Right cardiac atrium (tissue), 5 donors: ENCODE measurements at regions not wholly inside any gene's neighbourhood (a gene's known extent, or its start where the extent isn't known, plus 50 kb on each side); places are given as distances from the start of the nearest gene placed in this dataset.

ENCODE experiments used
- ATAC-seq, 2 donors: fragments of 200-7000 bp; cut with Tn5 transposase; one replicate each; pipeline versions ENCODE4 v1.8.0 to v1.9.1; 2020; ENCODE audit warnings: moderate library complexity in 2 of 2, mild to moderate bottlenecking in 1 of 2
- DNase-seq, 3 donors: peaks; one replicate each; pipeline ENCODE4 v3.0.0-alpha.2; 2020
- H3K27ac ChIP-seq: one replicate; pipeline ENCODE4 v1.5.1; 2013; ENCODE audit warnings: mild to moderate bottlenecking, low read length, control low read depth, moderate library complexity
- H3K27me3 ChIP-seq: one replicate; pipeline ENCODE4 v1.6.1; 2013; ENCODE audit not compliant: control insufficient read depth, insufficient read depth
- H3K4me1 ChIP-seq: one replicate; pipeline ENCODE4 v1.6.1; 2013; ENCODE audit warnings: low read length; ENCODE audit not compliant: control insufficient read depth, insufficient read depth
- H3K4me3 ChIP-seq: one replicate; pipeline ENCODE4 v1.5.1; 2013; ENCODE audit warnings: low read length, control low read depth
- H3K9me3 ChIP-seq: one replicate; pipeline ENCODE4 v1.6.1; 2013; ENCODE audit warnings: low read length; ENCODE audit not compliant: control insufficient read depth
- WGBS: extraction: QIAGEN DNeasy Blood & Tissue Kit; methylation state at CpG from one replicate; pipeline ENCODE4 v1.1.7; 2013; 5-methylcytosine and 5-hydroxymethylcytosine counted together
- intact Hi-C, 4 donors: fragments of 100-400 bp; cut with DNase I; formaldehyde crosslinking; loops; one replicate each; pipeline versions ENCODE4 v1.11.0 to v1.14.0; 2022 to 2023
- donor health status: healthy with polysubstance abuse.
- donor health status: DM: no; HTN: yes; CAD: no.
- donor health status: DM: no; HTN: no; CAD: no.
- donor health status: DM: no; HTN: yes; CAD: no; lungs with severe emphysema.
- donor health status: DM: yes; HTN: yes; CAD: no.

DNA sequence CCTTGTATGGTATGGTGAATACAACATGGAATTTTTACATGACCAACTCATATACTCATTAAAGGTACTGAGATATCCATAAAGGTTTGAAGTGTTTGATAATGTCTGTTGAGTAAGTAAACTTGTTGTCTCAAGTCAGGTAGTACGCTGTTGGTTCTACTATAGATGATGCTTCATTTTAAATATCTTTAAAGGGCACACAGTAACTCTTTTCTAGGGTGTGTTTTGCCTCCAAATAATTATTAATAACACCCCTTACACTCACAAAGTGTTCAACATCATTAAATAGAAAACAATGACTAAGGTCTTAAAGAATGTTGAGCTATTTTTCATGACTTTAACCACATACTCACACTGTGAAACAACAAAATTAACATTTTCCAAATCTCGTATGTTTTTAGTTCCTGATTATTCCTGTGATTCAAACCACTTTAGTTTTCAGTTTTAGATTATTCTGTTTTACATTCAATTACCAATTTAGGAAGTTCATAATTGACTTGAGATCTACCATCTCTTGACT is 220.0 kb upstream of the NANOGP8 start:
- ATAC-seq (no peak), DNase-seq (no peak)
- Histone ChIP-seq H3K4me3 (no peak overlapping the region), H3K9me3 (no peaks in the 10 kb centered on the region), H3K27ac (no peak overlapping the region), H3K27me3 (no peaks in the 10 kb centered on the region), H3K4me1 (peaks cover 2% of the 10 kb centered on the region)
- 76% methylated on average over 2 of the region's 2 CpGs for WGBS
- intact Hi-C loops: no loop called here

- Histone ChIP-seq H3K9me3 (no peaks in the 10 kb centered on the region), H3K27me3 (no peaks in the 10 kb centered on the region), H3K4me1 (peaks cover 2% of the 10 kb centered on the region), H3K27ac (no peak overlapping the region), H3K4me3 (no peak overlapping the region)
- WGBS: 91% methylated on average over 2 of the region's 2 CpGs
- no peak for ATAC-seq
- DNase-seq: no peak
- intact Hi-C loops: no loop called here
These were observed 219.3 kb upstream of the NANOGP8 start for GRCh38 chr15:35304389-35304788.

DNA sequence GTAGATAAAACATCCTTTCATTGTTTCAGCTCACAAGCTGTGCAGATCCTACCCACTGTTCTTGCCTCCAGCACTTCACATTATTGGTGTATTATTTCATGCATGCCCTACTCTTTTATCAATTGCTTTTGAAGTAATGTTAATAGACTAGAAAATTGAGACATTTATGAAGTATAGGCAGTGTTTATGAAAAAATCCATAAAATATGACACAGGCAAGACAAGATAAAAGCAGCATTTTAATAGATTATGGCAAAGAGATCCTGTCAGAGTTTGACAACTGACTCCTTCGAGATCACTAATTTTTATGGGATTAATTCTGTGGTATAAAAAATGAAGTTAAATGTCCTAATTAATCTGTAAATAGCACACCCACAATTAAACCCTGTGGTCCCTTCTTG is 217.2 kb upstream of the NANOGP8 start:
- H3K27me3 ChIP-seq: no peaks in the 10 kb centered on the region
- intact Hi-C loops: no loop called here
- ATAC-seq (no peak), DNase-seq (no peak)
- no peak overlapping the region for H3K4me3 ChIP-seq
- WGBS: 88% methylated on average over 1 of the region's 1 CpG
- H3K4me1 ChIP-seq: peaks cover 2% of the 10 kb centered on the region
- no peaks in the 10 kb centered on the region for H3K9me3 ChIP-seq
- H3K27ac ChIP-seq: no peak overlapping the region

- ATAC-seq: no peak
- no peaks in the 10 kb centered on the region for H3K9me3 ChIP-seq
- H3K4me3 ChIP-seq: no peak overlapping the region
- H3K27ac ChIP-seq: no peak overlapping the region
- whole genome bisulfite sequencing: 91% methylated on average over 2 of the region's 2 CpGs
- intact Hi-C loops: no loop called here
- H3K4me1 ChIP-seq: no peaks in the 10 kb centered on the region
- no peak for DNase-seq
- H3K27me3 ChIP-seq: no peaks in the 10 kb centered on the region
These were observed 216.0 kb upstream of the NANOGP8 start for GRCh38 chr15:35301088-35301487.

DNA sequence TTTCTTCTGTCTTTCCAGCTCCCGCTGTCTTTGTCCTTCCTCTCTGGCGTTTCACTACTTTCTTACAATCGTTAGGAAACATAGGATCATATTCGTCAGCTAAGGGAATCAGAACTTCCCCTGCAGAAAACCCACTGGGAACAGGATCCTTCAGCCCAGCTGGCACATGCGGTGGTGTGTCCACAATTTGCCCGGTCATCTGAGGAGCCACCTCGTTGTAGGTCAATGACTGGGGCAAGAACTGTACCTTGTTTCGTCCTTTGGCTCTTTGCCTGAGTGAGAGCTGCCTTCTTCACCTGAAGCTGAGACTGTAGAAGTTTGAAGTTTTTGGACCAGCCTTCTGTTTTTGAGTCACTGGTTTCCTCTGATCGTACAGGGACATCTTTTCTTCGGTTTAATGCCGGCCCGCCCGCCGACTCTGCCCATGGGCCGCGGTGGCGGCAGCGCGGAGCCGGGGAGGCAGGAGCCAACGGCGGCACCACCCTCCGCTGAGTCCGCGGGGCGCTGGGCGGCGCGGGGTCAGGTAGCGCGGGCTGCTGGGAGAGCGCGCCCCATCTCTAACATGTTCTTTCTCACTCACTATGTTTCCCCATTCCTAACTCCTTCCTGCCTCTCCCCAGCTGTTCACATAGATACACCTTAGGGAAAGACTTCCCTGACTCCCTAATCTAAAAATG is 214.1 kb upstream of the NANOGP8 start:
- Histone ChIP-seq H3K4me1 (no peaks in the 10 kb centered on the region), H3K4me3 (no peak overlapping the region), H3K27me3 (no peaks in the 10 kb centered on the region), H3K9me3 (no peaks in the 10 kb centered on the region), H3K27ac (no peak overlapping the region)
- ATAC-seq (no peak), DNase-seq (peak in 1 of 3 donors; percentile 40)
- intact Hi-C loops: loop anchor here in 2 of 4 donors (10.0 kb wide), 1 partner anchor 146 kb away; no protein-coding TSS in a partner anchor
- 97% methylated on average over 33 of the region's 33 CpGs for WGBS

DNA sequence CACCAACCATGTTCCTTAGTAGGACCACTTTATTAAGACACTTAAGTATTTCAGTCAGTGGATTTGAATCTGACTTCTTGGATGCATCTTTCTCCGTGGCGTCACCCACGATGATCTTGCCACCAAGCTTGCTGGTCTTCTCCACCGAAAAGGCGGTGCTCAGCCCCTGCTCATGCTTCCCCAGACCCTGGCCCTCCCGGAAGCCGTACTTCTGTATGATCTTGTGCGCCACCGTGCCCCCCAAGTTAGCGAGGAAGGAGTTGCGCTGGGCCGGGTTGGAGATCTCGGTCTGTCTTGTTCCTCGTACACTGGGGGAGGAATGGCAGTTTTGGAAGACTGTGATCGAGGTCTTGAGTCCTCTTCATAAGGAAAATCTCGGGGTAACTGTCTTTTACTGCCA is 213.4 kb upstream of the NANOGP8 start:
- DNase-seq: no peak
- Histone ChIP-seq H3K4me1 (no peaks in the 10 kb centered on the region), H3K27ac (no peak overlapping the region), H3K9me3 (no peaks in the 10 kb centered on the region), H3K27me3 (no peaks in the 10 kb centered on the region), H3K4me3 (no peak overlapping the region)
- ATAC-seq: no peak
- WGBS: 98% methylated on average over 16 of the region's 16 CpGs
- intact Hi-C loops: loop anchor here in 2 of 4 donors (10.0 kb wide), 1 partner anchor 146 kb away; no protein-coding TSS in a partner anchor

- DNase-seq (no peak), ATAC-seq (no peak)
- Histone ChIP-seq H3K4me3 (no peak overlapping the region), H3K9me3 (no peaks in the 10 kb centered on the region), H3K27me3 (no peaks in the 10 kb centered on the region), H3K27ac (no peak overlapping the region), H3K4me1 (no peaks in the 10 kb centered on the region)
- intact Hi-C loops: loop anchor here in 2 of 4 donors (10.0 kb wide), 1 partner anchor 151 kb away; no protein-coding TSS in a partner anchor
- 72% methylated on average over 4 of the region's 4 CpGs for WGBS
These were observed 208.4 kb upstream of the NANOGP8 start for GRCh38 chr15:35293353-35294130.

- Histone ChIP-seq H3K27me3 (no peaks in the 10 kb centered on the region), H3K4me1 (no peaks in the 10 kb centered on the region), H3K9me3 (no peaks in the 10 kb centered on the region), H3K4me3 (no peak overlapping the region), H3K27ac (no peak overlapping the region)
- intact Hi-C loops: loop anchor here in 2 of 4 donors (10.0 kb wide), 1 partner anchor 154 kb away; no protein-coding TSS in a partner anchor
- no peak for DNase-seq
- WGBS: 92% methylated on average over 5 of the region's 5 CpGs
- no peak for ATAC-seq
These were observed 205.2 kb upstream of the NANOGP8 start for GRCh38 chr15:35290301-35290721.

DNA sequence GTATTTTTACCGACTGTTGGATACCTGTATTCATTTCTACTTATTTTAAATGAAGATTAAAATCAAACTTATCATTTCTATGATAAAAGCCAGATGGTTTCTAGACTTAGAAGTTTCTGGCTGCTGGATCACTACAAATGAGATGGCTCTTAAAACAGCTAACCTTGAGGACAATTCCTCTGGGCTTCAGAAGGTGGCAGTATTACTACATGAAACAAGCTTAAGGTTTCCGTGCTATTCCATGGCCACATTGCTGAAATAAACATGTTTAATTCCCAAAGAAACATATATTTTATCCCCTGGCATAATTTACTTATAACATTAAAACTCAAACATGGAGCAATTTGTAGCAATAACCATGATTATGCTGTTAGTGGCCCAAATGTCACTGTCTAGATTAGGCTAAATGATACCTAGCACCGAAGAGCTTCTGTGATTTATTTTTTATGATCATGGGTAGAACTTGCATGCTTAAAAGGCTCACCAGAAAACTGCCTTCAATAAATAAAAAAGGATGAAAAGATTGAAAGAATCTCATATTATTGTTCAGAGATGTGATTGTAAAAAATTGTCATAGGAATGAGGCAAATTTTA is 204.0 kb upstream of the NANOGP8 start:
- Histone ChIP-seq H3K4me1 (no peaks in the 10 kb centered on the region), H3K27ac (no peak overlapping the region), H3K9me3 (no peaks in the 10 kb centered on the region), H3K4me3 (no peak overlapping the region), H3K27me3 (no peaks in the 10 kb centered on the region)
- DNase-seq: no peak
- intact Hi-C loops: loop anchor here in 2 of 4 donors (2.0 to 5.0 kb wide), 2 partner anchors 153 to 156 kb away; no protein-coding TSS in a partner anchor
- ATAC-seq: peak in 1 of 2 donors; percentile 57
- 29% methylated on average over 3 of the region's 3 CpGs for WGBS

GRCh38 chr15:35288580-35288979 is 203.5 kb upstream of the NANOGP8 start:
- intact Hi-C loops: loop anchor here in 2 of 4 donors (2.0 to 5.0 kb wide), 2 partner anchors 154 to 156 kb away; no protein-coding TSS in a partner anchor
- ATAC-seq (no peak), DNase-seq (no peak)
- Histone ChIP-seq H3K27ac (no peak overlapping the region), H3K9me3 (no peaks in the 10 kb centered on the region), H3K4me3 (no peak overlapping the region), H3K4me1 (no peaks in the 10 kb centered on the region), H3K27me3 (no peaks in the 10 kb centered on the region)
- WGBS: 91% methylated on average over 3 of the region's 3 CpGs

DNA sequence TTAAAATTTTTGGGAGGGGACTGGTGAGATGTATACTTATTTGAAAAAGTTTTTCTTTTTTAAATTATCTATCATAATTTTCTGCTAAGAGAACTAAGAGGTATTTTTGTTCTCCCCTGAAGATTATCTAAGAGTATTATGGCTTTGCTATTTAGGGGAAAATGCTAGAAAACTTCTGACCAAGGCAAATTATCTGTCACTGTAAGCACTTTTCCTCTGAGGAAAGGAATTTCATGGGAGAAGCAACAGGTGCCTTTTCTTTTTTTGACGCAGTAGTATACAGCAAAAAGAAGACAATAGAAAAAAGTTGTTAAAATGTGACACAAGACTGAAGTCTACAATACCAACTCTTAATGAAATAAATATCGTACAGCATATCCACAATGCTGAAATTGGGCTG is 201.6 kb upstream of the NANOGP8 start:
- Histone ChIP-seq H3K27me3 (no peaks in the 10 kb centered on the region), H3K9me3 (no peaks in the 10 kb centered on the region), H3K27ac (no peak overlapping the region), H3K4me1 (no peaks in the 10 kb centered on the region), H3K4me3 (no peak overlapping the region)
- intact Hi-C loops: loop anchor here in 1 of 4 donors (5.0 kb wide), 1 partner anchor 156 kb away; no protein-coding TSS in a partner anchor
- 85% methylated on average over 2 of the region's 2 CpGs for WGBS
- DNase-seq (no peak), ATAC-seq (no peak)
